ENCODE measurements at regions not wholly inside any gene's neighbourhood (a gene's known extent, or its start where the extent isn't known, plus 50 kb on each side); places are given as distances from the start of the nearest gene placed in this dataset.

DNA sequence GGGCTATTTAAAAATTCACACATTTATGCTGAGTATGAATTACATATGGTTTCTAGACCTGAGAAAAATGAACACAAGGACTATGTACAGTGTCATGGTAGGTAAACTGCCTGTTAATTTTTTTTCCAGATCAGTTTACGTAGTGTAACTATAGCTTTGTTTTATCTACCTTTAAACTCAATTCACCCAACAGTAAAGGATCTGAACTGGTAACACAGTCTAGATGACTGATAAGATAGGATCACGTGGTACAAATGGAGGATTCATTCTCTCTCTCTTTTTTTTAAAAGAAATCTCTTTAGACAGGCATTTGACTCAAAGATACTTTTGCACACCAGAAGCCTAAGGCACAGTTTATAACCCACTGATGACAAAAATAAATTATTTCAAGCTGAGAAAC, 130.8 kb upstream of the ATP2B1 start:
- no peak for DNase-seq (ENCODE audit: low read depth)
- TF ChIP-seq, protein P1, sequence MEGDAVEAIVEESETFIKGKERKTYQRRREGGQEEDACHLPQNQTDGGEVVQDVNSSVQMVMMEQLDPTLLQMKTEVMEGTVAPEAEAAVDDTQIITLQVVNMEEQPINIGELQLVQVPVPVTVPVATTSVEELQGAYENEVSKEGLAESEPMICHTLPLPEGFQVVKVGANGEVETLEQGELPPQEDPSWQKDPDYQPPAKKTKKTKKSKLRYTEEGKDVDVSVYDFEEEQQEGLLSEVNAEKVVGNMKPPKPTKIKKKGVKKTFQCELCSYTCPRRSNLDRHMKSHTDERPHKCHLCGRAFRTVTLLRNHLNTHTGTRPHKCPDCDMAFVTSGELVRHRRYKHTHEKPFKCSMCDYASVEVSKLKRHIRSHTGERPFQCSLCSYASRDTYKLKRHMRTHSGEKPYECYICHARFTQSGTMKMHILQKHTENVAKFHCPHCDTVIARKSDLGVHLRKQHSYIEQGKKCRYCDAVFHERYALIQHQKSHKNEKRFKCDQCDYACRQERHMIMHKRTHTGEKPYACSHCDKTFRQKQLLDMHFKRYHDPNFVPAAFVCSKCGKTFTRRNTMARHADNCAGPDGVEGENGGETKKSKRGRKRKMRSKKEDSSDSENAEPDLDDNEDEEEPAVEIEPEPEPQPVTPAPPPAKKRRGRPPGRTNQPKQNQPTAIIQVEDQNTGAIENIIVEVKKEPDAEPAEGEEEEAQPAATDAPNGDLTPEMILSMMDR (IDR thresholded peaks at IDR 0.05; ENCODE audit: insufficient read depth, low read depth, low read length) = no peak

DNA sequence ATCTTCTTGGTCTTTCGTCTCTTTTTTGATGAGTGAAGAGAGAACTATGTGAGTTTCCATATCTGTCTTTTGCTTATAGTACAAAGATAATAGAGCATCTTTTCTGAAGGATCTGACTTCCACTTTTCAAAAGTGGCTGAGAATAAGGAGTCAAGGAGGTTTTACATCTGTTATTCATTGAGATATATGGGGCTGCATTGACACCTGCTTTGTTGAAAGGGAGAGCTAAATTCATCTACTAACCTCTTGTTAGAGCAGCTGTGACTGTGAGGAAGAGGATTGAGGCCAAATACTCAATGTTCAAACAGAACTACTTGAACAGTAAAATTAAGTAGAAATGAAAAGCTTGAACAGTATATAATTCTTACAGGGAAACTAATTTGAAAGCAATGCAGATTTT, 130.2 kb upstream of the ATP2B1 start:
- TF ChIP-seq, protein P1 (IDR thresholded peaks at IDR 0.05; ENCODE audit: insufficient read depth, low read depth, low read length) = no peak
- no peak overlapping the region for H3K4me3 ChIP-seq (ENCODE audit: low read depth, low read length)
- no peak for DNase-seq (ENCODE audit: low read depth)

More for the DNA sequence above, 130.8 kb upstream of the ATP2B1 start:
- H3K4me3 ChIP-seq (ENCODE audit: low read depth, low read length) = no peak overlapping the region

DNA sequence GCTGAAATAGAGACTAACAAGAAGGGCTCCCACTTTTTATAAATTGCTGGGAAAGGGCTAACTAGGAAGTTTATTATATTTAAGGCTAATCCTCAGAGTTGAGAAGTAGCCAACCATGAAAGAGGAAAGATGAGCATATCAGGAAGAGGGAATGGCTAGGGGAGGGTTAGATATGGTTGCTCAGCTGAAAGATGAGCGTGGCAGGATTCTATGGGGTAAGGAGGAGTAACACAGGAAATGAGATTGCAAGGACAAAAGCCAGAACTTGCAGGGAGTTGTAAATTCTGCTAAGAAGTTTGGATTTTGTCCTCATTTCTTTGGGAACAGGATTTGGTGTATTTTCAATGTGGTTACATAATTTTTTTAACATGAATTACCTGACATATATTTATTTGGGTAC, 127.4 kb upstream of the ATP2B1 start:
- TF ChIP-seq, protein P1 (IDR thresholded peaks at IDR 0.05; ENCODE audit: insufficient read depth, low read depth, low read length) = no peak
- peak; percentile 17 for DNase-seq (ENCODE audit: low read depth)
- H3K4me3 ChIP-seq (ENCODE audit: low read depth, low read length) = no peak overlapping the region

DNA sequence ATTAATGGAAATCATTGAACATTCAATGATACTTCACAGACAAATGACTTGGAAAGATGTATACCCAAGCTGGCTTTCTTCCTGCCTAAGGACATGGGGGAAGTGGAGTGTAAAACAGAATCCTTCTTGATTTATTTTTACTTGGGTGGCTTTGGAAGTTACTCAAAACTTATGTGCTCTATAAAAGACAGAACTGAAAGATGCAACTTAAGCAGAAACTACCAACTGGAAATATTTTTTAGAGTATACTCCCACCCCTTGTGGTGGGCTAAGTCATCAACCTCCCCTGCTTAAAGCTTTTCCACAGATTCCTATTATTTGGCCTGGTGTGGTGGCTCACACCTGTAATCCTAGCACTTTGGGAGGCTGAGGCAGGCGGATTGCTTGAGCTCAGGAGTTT, 126.0 kb upstream of the ATP2B1 start:
- TF ChIP-seq, protein P1 (IDR thresholded peaks at IDR 0.05; ENCODE audit: insufficient read depth, low read depth, low read length) = no peak
- DNase-seq (ENCODE audit: low read depth) = no peak
- H3K4me3 ChIP-seq (ENCODE audit: low read depth, low read length) = no peak overlapping the region

DNA sequence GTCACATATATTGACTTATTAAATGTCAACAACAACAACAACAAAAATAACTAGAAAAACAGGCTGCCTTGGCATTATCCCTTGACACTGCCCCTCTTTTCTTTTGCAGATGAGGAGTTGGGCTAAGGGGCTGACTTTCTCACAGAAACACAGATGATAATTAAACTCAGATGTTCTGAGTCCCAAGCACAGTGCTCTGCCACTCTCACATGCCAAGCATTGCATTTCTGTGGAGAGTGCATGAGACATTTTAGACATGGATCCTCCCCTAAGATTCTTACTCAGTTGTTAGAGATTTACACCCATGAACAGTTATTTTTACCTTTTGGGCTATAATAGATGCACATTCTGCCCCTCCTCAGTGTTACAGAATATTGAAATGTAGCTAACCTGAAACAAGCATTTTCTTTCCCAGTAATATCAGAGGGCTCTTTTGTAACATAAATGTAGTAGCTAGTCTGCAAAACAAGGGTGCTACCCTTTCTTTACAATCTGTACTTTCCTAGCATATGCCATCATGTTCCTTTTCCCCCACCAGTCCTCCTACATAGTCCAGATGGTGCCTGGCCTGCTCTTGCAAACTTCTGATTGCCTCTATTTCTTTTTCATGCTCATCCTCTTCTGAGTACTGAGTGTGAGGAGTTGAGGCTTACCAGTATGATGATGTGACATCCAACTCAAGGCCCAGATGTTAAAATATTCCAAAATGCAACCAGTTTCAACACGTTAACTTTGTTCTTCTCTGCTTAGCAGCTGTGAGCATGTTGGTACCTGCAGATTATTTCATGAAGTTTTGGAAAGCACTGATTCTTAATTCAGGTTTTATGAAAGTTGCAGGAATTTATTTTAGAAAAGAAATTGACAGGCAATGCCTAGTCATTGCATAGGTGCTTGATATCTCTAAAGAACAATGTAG, 125.0 kb upstream of the ATP2B1 start:
- no peak overlapping the region for H3K4me3 ChIP-seq (ENCODE audit: low read depth, low read length)
- DNase-seq (ENCODE audit: low read depth) = no peak
- TF ChIP-seq, protein P1 (IDR thresholded peaks at IDR 0.05; ENCODE audit: insufficient read depth, low read depth, low read length) = no peak

DNA sequence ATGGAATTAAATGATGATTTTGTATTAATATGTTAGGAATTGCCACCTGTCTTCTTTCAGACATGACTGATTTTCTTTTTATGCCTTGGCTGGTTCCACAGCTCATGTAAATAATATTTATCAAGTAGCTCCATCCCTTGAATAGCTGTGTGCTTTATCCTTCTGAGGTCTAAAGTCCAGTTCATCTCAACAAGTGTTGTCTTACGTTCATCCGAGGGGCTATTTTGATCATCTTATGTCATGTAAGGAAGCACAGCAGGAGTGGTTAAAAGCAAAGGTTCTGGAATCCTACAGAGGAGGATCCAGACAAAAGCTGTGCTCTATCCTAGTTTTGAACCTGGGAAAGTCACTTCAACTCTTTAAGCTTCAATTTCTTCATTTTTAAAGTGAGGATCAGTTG, 123.7 kb upstream of the ATP2B1 start:
- TF ChIP-seq, protein P1 (IDR thresholded peaks at IDR 0.05; ENCODE audit: insufficient read depth, low read depth, low read length) = no peak
- DNase-seq (ENCODE audit: low read depth) = no peak
- no peak overlapping the region for H3K4me3 ChIP-seq (ENCODE audit: low read depth, low read length)
